Astrocyte of the spinal cord (primary cell): ENCODE measurements at regions not wholly inside any gene's neighbourhood (a gene's known extent, or its start where the extent isn't known, plus 50 kb on each side); places are given as distances from the start of the nearest gene placed in this dataset.

Experiments used
- DNase-seq: peaks from one replicate; pipeline ENCODE4 v3.0.0; 2011; ENCODE audit warnings: low read depth, low spot score
- H3K4me3 ChIP-seq: 2 replicates; pipeline ENCODE4 v1.5.1; 2011; ENCODE audit warnings: low read depth, mild to moderate bottlenecking, low read length, moderate library complexity
- in situ Hi-C: cut with HindIII; loops from 2 replicates; pipeline ENCODE4 v1.10.0; 2017; ENCODE audit warnings: low sequenced_read_pairs
- TF ChIP-seq, protein P1 (sequence below): IDR thresholded peaks from 2 replicates; pipeline ENCODE4 v1.5.1; 2012; ENCODE audit warnings: low read depth, mild to moderate bottlenecking, low read length, inconsistent platforms

DNA sequence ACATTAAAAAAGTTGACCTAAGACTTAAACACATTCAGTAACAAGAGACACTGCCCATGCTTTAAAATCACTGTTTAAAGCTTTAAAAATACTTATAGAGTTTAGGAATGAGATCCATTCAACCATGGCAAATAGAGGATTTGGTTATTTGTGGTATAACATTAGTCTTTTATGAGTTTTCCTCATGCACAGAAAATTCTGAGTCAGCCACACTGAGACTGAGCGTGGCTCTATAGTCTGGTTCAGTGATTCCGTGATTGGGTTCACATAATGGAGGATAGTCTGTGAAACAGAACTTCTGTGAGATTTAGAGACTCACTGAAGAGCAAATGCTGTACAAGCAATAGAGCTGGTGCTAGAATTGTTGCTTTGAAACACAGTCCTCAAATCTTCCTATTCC lies 1502.4 kb upstream of the PIK3C3 start:
- in situ Hi-C loops: no loop called here
- no peak for DNase-seq
- no peak overlapping the region for H3K4me3 ChIP-seq
- TF ChIP-seq, protein P1, sequence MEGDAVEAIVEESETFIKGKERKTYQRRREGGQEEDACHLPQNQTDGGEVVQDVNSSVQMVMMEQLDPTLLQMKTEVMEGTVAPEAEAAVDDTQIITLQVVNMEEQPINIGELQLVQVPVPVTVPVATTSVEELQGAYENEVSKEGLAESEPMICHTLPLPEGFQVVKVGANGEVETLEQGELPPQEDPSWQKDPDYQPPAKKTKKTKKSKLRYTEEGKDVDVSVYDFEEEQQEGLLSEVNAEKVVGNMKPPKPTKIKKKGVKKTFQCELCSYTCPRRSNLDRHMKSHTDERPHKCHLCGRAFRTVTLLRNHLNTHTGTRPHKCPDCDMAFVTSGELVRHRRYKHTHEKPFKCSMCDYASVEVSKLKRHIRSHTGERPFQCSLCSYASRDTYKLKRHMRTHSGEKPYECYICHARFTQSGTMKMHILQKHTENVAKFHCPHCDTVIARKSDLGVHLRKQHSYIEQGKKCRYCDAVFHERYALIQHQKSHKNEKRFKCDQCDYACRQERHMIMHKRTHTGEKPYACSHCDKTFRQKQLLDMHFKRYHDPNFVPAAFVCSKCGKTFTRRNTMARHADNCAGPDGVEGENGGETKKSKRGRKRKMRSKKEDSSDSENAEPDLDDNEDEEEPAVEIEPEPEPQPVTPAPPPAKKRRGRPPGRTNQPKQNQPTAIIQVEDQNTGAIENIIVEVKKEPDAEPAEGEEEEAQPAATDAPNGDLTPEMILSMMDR: no peak

DNA sequence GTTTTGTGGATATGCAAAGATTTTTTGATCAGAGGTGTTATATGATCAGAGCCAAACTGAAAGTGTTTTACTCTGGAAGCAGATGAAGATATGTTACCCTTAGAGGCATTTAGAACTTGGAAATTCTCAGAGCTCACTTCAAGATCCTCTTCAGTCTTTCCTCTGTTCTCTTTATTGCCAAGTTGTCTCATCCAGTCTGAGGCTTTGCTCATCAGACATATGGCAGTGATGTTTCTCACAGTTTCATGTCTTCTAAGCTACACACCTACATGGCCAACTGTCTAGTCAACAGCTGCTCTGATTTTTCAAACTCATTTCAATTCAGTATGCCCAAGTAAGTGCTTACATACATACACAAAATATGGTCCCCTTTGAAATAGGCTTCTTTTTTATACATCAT lies 1504.3 kb upstream of the PIK3C3 start:
- in situ Hi-C loops: no loop called here
- H3K4me3 ChIP-seq: no peak overlapping the region
- no peak for DNase-seq
- TF ChIP-seq, protein P1: no peak

DNA sequence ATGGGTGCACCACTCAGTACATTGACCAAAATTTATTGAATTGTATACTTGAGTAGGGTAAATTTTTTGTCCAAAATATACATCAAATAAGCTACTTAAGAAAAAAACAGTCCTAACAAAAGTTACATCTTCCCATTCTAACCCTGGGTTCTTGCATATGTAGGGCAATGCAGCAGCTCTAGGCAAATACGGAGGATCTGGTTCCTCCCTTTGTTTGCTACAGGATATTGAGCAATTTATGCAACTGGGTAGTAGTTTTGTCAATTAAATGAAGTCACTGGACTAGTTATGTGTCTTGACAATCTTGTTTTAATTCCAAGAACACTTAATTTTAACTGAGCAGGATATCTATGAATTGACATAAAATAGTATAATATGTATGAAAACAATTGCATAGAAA lies 1507.2 kb upstream of the PIK3C3 start:
- in situ Hi-C loops: no loop called here
- TF ChIP-seq, protein P1: no peak
- H3K4me3 ChIP-seq: no peak overlapping the region
- DNase-seq: no peak

DNA sequence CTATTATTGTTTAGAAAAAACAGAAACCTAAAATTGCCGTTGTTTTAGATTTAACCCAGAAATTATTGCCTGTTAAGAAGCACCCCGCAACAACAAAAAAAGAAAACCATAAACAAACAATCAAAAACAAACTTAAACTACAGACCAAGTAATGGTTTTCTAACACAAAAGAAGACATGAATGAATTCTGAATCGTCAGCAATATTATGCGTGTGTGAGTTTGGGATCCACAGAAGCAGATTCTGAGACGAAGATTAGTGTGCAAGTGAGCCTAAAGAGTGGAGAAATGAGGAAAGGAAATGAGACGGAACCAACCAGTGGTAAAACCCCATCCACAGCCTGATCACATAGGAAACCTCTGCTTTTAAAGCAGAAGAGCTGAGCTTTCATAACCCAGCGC lies 1514.9 kb upstream of the PIK3C3 start:
- H3K4me3 ChIP-seq: no peak overlapping the region
- in situ Hi-C loops: no loop called here
- TF ChIP-seq, protein P1: no peak

DNA sequence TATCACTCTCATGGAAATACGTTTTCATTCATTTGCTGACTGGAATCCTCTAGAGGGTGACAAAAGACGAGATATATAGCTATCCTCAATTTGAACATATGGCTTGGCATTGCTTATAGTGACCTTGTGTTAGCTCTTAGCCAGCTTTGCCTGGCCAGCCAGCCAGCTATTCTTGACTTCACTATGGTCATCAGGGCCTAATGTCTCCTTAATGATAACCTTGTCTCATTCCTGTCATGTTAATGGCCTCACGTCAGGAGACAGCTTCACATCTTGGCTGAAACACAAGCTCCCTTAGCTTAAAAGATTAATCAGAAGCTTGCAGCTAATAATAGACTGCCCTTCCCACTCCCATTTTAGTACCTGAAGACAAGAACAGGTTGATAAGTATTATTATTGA lies 1517.5 kb upstream of the PIK3C3 start:
- no peak for DNase-seq
- in situ Hi-C loops: no loop called here
- H3K4me3 ChIP-seq: no peak overlapping the region
- TF ChIP-seq, protein P1: no peak

More for the DNA sequence above, 1514.9 kb upstream of the PIK3C3 start:
- DNase-seq: no peak

DNA sequence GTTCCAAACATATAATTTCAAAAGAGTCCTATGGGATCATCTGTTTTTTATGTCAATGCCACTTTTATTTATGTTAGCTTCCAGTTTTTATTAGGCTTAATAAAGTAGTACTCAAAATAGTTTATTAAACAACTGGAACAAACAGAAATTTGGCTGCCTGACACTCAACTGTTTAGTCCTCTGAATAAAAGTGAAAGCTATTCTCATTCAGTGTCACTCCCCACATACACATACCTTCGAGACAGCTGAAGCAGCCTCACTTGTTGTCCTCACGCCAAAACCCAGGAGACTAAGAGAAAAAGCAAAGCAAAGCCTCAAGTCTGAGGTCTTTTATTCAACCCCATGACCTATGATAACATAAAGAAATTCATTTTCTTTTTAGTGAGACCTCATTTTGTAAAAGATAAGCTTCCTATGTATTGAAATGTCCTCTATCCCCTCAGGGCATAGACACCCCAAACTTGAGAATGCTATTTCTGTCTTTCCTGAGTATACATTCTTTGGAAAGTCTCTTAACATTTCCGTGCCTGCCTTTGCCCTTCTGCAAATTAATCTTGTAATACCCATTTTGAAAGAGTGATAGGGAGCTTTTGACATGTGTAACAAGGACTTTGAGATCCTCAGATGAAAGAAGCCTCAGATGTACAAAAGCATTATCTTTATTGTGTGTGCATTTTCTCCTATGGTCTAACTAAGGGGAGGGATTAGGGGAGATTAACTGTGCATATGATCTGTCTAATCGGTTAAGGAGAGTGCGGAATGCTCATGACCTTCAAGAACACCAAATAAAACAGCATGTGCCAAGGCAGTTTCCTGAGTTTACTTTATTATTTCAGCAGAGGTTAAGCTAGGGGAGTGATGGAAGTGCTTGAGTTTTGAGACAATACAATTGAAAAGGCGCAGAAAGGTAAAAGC lies 1523.7 kb upstream of the PIK3C3 start:
- TF ChIP-seq, protein P1: no peak
- DNase-seq: no peak
- in situ Hi-C loops: no loop called here
- H3K4me3 ChIP-seq: no peak overlapping the region
